Activated naive CD4-positive, alpha-beta T cell treated with anti-CD3 and anti-CD28 coated beads for 36 hours (primary cell): ENCODE measurements at regions not wholly inside any gene's neighbourhood (a gene's known extent, or its start where the extent isn't known, plus 50 kb on each side); places are given as distances from the start of the nearest gene placed in this dataset.
"Not testable (repeated sequence)": the region's sequence is repeated elsewhere in the genome, so short reads cannot be mapped to it uniquely, and the experiment has no call there.

ENCODE experiments used
- CTCF ChIA-PET: fragments of 350-600 bp; sonication (Branson Sonifier 250); formaldehyde crosslinking; loops from one replicate; lab custom pipeline; 2021; ENCODE audit warnings: antibody characterized with exemption; lab: Charles Lee
- DNase-seq: peaks from one replicate; pipeline ENCODE4 v3.0.0-alpha.2; 2020
- H3K27ac Mint-ChIP-seq: one replicate; pipeline ENCODE4 v1.8.0; 2021; ENCODE audit warnings: mild to moderate bottlenecking, mixed read lengths
- H3K27me3 Mint-ChIP-seq: one replicate; pipeline ENCODE4 v1.8.0; 2021; ENCODE audit warnings: low read depth, mixed read lengths
- H3K36me3 Mint-ChIP-seq: one replicate; pipeline ENCODE4 v1.8.0; 2021; ENCODE audit warnings: low read depth, mixed read lengths
- H3K4me1 Mint-ChIP-seq: one replicate; pipeline ENCODE4 v1.8.0; 2021; ENCODE audit warnings: low read depth, mixed read lengths
- H3K4me3 Mint-ChIP-seq: one replicate; pipeline ENCODE4 v1.8.0; 2021; ENCODE audit warnings: mild to moderate bottlenecking, moderate library complexity, mixed read lengths
- H3K9me3 Mint-ChIP-seq: one replicate; pipeline ENCODE4 v1.8.0; 2021; ENCODE audit warnings: mixed read lengths
- intact Hi-C: fragments of 100-400 bp; cut with micrococcal nuclease; formaldehyde crosslinking; loops from one replicate; pipeline ENCODE4 v1.15.1; 2023

DNA sequence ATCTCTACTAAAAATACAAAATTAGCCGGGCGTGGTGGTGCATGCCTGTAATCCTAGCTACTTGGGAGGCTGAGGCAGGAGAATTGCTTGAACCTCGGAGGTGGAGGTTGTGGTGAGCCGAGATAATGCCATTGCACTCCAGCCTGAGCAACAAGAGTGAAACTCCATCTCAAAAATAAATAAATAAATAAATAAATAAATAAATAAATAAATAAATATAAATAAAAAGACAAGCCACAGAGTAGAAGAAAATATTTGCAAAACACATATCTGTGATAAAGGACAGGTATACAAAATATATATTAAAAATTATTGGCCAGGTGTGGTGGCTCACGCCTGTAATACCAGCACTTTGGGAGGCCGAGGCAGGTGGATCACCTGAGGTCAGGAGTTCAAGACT, 96.0 kb downstream of the MRPL57 start:
- H3K27me3 Mint-ChIP-seq, DNase-seq, CTCF ChIA-PET, intact Hi-C loops, H3K27ac Mint-ChIP-seq, H3K9me3 Mint-ChIP-seq, H3K4me1 Mint-ChIP-seq, H3K4me3 Mint-ChIP-seq, H3K36me3 Mint-ChIP-seq: not testable (repeated sequence)

DNA sequence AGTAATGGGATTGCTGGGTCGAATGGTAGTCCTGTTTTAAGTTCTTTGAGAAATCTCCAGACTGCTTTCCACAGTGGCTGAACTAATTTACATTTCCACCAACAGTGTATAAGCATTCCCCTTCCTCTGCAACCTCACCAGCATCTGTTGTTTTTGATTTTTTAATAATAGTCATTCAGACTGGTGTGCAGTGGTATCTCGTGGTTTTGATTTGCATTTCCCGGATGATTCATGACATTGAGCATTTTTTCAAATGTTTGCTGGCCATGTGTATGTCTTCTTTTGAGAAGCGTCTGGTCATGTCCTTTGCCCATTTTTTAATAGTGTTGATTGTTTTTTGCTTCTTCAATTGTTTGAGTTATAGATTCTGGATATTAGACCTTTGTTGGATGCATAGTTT, 98.0 kb downstream of the MRPL57 start:
- H3K9me3 Mint-ChIP-seq, H3K4me3 Mint-ChIP-seq, intact Hi-C loops, DNase-seq, H3K36me3 Mint-ChIP-seq, H3K4me1 Mint-ChIP-seq, H3K27ac Mint-ChIP-seq, H3K27me3 Mint-ChIP-seq: not testable (repeated sequence)
- CTCF ChIA-PET = interaction anchor here (0.7 to 0.8 kb wide), 2 partner anchors 196 to 197 kb away, joined by 3 to 4 read pairs; no protein-coding TSS in a partner anchor

DNA sequence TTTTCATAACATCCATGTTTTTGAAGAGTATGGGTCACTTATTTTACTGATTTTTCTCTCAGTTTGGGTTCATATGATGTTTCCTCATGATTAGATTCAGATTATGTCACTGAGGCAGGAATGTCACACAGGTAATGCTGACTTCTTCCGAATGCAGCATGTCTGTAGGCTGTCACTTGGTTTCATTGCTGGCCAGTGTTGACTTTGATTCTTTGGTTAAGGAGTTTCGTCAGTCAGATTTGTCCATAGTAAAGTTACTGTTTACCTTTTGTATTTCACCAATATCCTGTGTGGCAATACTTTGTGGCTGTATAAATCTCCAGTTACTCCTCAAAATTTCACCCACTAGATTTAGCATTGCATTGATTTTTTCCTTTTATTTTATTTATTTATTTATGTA, 105.6 kb downstream of the MRPL57 start:
- CTCF ChIA-PET = no interaction called here
- no peak overlapping the region for H3K4me3 Mint-ChIP-seq
- no peak for DNase-seq
- H3K4me1 Mint-ChIP-seq = no peaks in the 10 kb centered on the region
- peaks cover 7% of the 10 kb centered on the region for H3K27me3 Mint-ChIP-seq
- H3K27ac Mint-ChIP-seq = no peak overlapping the region
- H3K36me3 Mint-ChIP-seq = no peaks in the 10 kb centered on the region
- intact Hi-C loops = no loop called here
- H3K9me3 Mint-ChIP-seq = no peaks in the 10 kb centered on the region

DNA sequence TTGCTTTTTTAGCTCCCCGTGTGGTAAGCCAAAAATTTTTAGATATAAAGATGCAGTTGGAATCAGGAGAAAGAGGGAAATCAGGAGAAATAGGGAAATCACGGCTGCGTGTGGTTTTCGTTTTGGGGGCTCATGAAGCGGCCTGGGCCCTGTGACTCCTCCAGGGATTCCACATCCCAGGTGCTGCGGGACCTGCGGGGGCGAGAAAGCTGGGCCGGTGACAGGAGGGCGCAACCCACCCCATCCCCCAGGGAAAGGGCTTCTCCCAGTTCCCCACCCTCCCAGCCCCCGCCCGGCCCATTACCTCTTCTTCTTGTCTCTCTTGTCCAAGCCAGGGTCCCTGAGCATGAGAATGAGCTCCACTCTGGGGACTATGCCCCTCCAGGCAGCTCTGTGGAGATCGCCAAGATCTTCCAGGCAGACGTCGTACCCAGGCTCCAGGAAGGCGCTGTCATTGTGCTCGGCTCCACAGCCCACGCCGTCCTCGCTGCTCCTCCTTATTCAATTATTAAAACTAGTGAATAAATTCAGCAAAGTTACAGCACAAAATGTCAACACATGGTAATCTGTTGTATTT, 111.0 kb downstream of the MRPL57 start:
- Mint-ChIP-seq H3K27me3 (peaks cover 7% of the 10 kb centered on the region), H3K4me3 (no peak overlapping the region), H3K4me1 (no peaks in the 10 kb centered on the region), H3K36me3 (no peaks in the 10 kb centered on the region), H3K27ac (no peak overlapping the region), H3K9me3 (peaks cover 7% of the 10 kb centered on the region)
- CTCF ChIA-PET = interaction anchor here (0.6 to 2.2 kb wide), 2 partner anchors 9 to 189 kb away, joined by 4 to 5 read pairs; no protein-coding TSS in a partner anchor
- DNase-seq = no peak
- intact Hi-C loops = no loop called here

DNA sequence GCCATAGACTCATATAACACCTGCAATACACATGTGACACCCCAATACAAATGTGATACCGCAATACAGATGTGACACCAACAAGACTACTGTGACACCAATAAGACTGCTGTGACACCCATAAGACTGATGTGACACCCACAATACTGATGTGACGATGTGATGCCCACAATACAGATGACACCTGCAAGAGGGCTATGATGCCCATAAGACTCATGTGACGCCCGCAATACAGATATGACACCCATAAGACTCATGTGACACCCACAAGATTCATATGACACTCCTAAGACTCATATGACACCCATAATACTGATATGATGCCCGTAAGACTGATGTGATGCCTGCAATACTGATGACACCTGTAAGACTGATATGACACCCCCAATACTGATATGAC, 113.0 kb downstream of the MRPL57 start:
- DNase-seq = no peak
- peaks cover 7% of the 10 kb centered on the region for H3K9me3 Mint-ChIP-seq
- no peaks in the 10 kb centered on the region for H3K4me1 Mint-ChIP-seq
- H3K4me3 Mint-ChIP-seq = no peak overlapping the region
- intact Hi-C loops = no loop called here
- no peaks in the 10 kb centered on the region for H3K36me3 Mint-ChIP-seq
- H3K27me3 Mint-ChIP-seq = no peaks in the 10 kb centered on the region
- CTCF ChIA-PET = interaction anchor here (0.6 to 1.4 kb wide), 2 partner anchors 9 to 140 kb away, joined by 3 to 4 read pairs; no protein-coding TSS in a partner anchor
- no peak overlapping the region for H3K27ac Mint-ChIP-seq

DNA sequence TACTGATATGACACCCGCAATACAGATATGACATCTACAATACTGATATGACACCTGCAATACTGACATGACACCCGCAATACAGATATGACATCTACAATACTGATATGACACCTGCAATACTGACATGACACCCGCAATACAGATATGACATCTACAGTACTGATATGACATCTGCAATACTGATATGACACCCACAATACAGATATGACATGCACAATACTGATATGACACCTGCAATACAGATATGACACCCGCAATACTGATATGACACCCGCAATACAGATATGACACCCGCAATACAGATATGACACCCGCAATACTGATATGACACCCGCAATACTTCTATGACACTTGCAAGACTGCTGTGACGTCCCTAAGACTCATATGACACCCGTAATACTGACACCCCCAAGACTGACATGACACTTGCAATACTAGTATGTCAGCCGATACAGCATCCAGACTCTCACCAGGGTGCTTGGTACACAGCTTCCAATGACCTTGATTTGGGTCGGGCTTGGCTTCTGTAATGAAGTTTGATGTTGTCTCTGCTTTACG, 114.1 kb downstream of the MRPL57 start:
- H3K4me1 Mint-ChIP-seq, H3K4me3 Mint-ChIP-seq, H3K27ac Mint-ChIP-seq, H3K27me3 Mint-ChIP-seq, H3K36me3 Mint-ChIP-seq, H3K9me3 Mint-ChIP-seq: not testable (repeated sequence)
- CTCF ChIA-PET = interaction anchor here (11.2 kb wide), 1 partner anchor 185 kb away, joined by 223 read pairs; no protein-coding TSS in a partner anchor
- intact Hi-C loops = loop anchor here (10.0 kb wide), 3 partner anchors 176 to 796 kb away; no protein-coding TSS in a partner anchor
- peak; percentile 10 for DNase-seq

DNA sequence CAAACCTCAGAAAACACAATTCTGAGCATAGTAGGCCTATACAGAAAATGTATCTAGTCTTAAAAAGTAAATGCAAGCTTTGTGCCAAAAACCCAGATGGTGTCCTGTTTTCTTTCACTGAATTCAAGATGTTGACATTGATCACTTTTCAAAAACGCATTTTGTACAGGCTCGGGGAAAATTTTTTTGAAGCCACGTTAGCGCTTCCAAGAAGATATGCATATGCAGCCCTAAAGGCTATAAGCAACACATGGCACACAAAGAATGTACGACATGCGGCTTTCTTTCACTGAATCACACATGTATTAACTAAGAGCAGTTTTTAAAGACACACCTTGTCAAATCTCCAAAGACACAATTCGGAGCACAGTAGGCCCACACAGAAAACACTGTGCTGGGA, 115.4 kb downstream of the MRPL57 start:
- intact Hi-C loops = loop anchor here (10.0 kb wide), 3 partner anchors 177 to 797 kb away; no protein-coding TSS in a partner anchor
- CTCF ChIA-PET = interaction anchor here (0.9 to 11.2 kb wide), 2 partner anchors 159 to 184 kb away, joined by 3 to 223 read pairs; no protein-coding TSS in a partner anchor
- H3K4me1 Mint-ChIP-seq = peaks cover under 1% of the 10 kb centered on the region
- H3K27me3 Mint-ChIP-seq = no peaks in the 10 kb centered on the region
- H3K36me3 Mint-ChIP-seq = no peaks in the 10 kb centered on the region
- no peak overlapping the region for H3K27ac Mint-ChIP-seq
- H3K4me3 Mint-ChIP-seq = no peak overlapping the region
- no peak for DNase-seq
- peaks cover 7% of the 10 kb centered on the region for H3K9me3 Mint-ChIP-seq

DNA sequence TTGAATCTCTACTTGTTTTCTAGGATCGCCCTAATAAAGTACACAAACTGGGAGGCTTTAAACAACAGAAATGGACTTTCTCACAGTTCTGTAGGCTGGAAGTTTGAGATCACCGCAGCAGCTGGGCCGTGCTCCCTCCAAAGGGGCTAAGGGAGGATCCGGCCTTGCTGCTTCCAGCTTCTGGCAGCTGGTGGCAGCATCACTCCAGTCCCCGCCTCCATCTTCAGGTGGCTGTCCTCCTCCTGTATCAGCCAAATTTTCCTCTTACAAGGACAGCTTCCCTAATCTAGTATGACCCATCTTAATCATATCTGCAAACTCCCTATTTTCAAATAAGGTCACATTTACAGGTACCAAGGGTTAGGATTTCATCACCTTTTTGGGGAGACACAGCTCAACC, 120.5 kb downstream of the MRPL57 start:
- intact Hi-C loops = loop anchor here (1.0 to 10.0 kb wide), 8 partner anchors 48 to 802 kb away; partner anchors contain the start of gene FGF9
- CTCF ChIA-PET = interaction anchor here (0.5 to 11.2 kb wide), 37 partner anchors 9 to 1498 kb away, joined by 3 to 223 read pairs (median 4); partner anchors contain the start of genes MICU2 and ZDHHC20
- peak overlapping the region; percentile 10 for H3K27ac Mint-ChIP-seq
- H3K36me3 Mint-ChIP-seq, H3K27me3 Mint-ChIP-seq, H3K9me3 Mint-ChIP-seq: not testable (repeated sequence)
- DNase-seq = peak; percentile 71
- peaks cover 20% of the 10 kb centered on the region for H3K4me1 Mint-ChIP-seq
- H3K4me3 Mint-ChIP-seq = peak overlapping the region; percentile 81

DNA sequence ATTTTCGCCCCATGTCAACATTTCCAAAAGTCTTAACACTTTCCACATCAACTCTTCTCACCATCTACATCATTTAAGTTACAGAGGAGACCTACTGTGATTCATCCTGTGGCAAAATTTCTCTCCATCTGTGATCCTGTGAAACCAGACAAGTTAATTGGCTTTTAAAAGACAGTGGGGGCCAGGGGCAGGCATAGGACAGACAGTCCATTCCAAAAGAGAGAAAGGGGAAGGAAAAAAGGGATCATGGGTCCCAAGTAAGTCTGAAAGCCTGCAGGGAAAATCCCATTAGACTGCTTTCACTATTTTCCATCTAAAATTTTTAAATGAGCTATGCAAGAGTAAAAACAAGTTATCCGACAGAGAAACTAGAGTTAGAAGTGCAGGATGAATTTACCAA, 121.0 kb downstream of the MRPL57 start:
- CTCF ChIA-PET = interaction anchor here (0.5 to 11.2 kb wide), 34 partner anchors 11 to 1497 kb away, joined by 3 to 223 read pairs (median 4); partner anchors contain the start of genes MICU2 and ZDHHC20
- intact Hi-C loops = loop anchor here (1.0 to 10.0 kb wide), 8 partner anchors 47 to 803 kb away; partner anchors contain the start of gene FGF9
- no peaks in the 10 kb centered on the region for H3K9me3 Mint-ChIP-seq
- H3K27ac Mint-ChIP-seq = peak overlapping the region; percentile 10
- no peak for DNase-seq
- no peaks in the 10 kb centered on the region for H3K36me3 Mint-ChIP-seq
- peaks cover 20% of the 10 kb centered on the region for H3K4me1 Mint-ChIP-seq
- H3K27me3 Mint-ChIP-seq = no peaks in the 10 kb centered on the region
- peak overlapping the region; percentile 81 for H3K4me3 Mint-ChIP-seq

DNA sequence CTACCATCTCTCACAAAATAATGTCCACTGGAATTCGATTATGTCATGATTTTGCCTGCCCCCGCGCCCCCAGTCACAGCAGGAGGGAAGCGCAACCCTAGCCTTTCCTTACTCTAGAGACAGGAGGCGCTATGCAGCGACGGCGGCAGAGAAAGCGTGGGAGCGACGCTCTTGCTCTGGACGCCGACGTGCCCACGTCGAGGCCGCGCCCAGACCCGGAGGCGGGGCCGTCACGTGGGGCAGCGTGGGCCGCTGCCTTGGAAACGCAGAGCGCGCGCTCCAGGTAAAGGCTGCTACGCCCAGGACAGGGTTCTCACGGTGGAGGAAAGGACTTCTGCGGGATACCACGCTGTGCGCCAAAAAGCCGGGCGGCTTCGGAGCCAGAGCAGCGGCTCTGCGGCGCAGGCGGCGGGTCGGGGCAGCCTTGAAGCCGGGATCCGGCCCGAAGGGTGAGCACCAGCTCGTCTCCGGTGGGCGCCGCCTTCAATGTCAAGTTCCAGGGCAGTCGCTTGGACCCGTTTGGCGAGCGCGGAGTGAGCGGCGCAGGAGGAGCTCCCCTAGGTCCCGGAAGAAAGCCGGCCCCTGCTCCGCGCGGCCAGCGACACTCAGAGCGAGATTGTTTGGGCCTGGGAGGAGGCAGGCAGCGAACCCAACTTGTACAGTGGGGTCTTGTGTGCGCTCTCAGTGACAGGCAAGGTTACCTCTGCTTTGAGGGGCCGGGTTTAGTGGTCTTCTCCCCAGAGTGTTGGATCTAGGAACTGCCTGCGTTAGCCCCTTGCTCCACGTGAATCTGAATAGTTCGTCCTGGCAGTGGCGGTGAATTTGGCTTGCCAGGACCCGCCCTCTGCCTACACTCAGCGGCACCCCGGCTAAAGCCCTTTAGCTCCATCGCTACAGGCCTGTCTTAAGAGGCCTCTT, 121.7 kb downstream of the MRPL57 start:
- CTCF ChIA-PET = interaction anchor here (0.5 to 11.2 kb wide), 27 partner anchors 9 to 477 kb away, joined by 3 to 223 read pairs (median 4); partner anchors contain the start of genes MICU2 and ZDHHC20

DNA sequence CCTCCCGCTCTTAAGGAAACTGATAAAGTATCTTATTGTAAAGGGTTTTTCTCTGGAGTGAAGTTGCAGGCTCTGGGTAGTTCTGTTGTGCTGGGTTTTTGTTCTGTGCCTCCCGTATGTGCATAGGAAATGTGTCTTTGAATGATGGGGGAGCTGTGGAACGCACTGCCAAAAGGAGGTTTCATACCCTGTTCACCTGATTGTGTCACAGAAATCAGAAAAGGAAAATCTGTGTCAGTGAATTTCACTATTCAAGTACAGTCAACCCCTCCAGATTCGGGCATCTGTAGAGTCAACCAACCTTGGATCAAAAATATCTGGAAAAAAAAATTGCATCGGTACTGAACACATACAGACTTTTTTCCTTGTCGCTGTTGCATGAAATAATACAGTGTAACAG, 127.8 kb downstream of the MRPL57 start:
- H3K27ac Mint-ChIP-seq = no peak overlapping the region
- no peak for DNase-seq
- peaks cover 5% of the 10 kb centered on the region for H3K36me3 Mint-ChIP-seq
- H3K4me3 Mint-ChIP-seq = peak overlapping the region; percentile 23
- H3K9me3 Mint-ChIP-seq = no peaks in the 10 kb centered on the region
- CTCF ChIA-PET = no interaction called here
- no peaks in the 10 kb centered on the region for H3K27me3 Mint-ChIP-seq
- intact Hi-C loops = no loop called here
- peaks cover 11% of the 10 kb centered on the region for H3K4me1 Mint-ChIP-seq

More for the DNA sequence above, 121.7 kb downstream of the MRPL57 start:
- intact Hi-C loops = loop anchor here (1.0 to 10.0 kb wide), 12 partner anchors 29 to 803 kb away; partner anchors contain the start of genes FGF9, MRPL57 and SKA3
- no peaks in the 10 kb centered on the region for H3K36me3 Mint-ChIP-seq
- H3K9me3 Mint-ChIP-seq = no peaks in the 10 kb centered on the region
- DNase-seq = peak; percentile 85
- H3K27me3 Mint-ChIP-seq = no peaks in the 10 kb centered on the region
- H3K27ac Mint-ChIP-seq = no peak overlapping the region
- peak overlapping the region; percentile 81 for H3K4me3 Mint-ChIP-seq
- peaks cover 20% of the 10 kb centered on the region for H3K4me1 Mint-ChIP-seq
